Liver (tissue), 8 donors: ENCODE measurements at regions not wholly inside any gene's neighbourhood (a gene's known extent, or its start where the extent isn't known, plus 50 kb on each side); places are given as distances from the start of the nearest gene placed in this dataset.

ENCODE experiments used
- DNase-seq: peaks from one replicate; pipeline ENCODE4 v3.0.0-alpha.2; 2017; ENCODE audit warnings: low spot score
- H3K27ac ChIP-seq, 2 donors: one replicate each; pipeline ENCODE4 v1.7.0; 2013; ENCODE audit warnings: inconsistent platforms in 2 of 2, low read length in 2 of 2, control low read depth in 1 of 2, low read depth in 1 of 2, mild to moderate bottlenecking in 1 of 2
- H3K27me3 ChIP-seq, 4 donors: one replicate each; pipeline versions ENCODE4 v1.6.1 to v1.7.0; 2013; ENCODE audit warnings: low read length in 3 of 4, inconsistent platforms in 1 of 4, mild to moderate bottlenecking in 1 of 4, moderate library complexity in 1 of 4; ENCODE audit not compliant: control insufficient read depth in 4 of 4, insufficient read depth in 4 of 4
- H3K36me3 ChIP-seq, 4 donors: one replicate each; pipeline versions ENCODE4 v1.6.1 to v1.7.0; 2013; ENCODE audit warnings: low read length in 3 of 4, mild to moderate bottlenecking in 3 of 4, low read depth in 1 of 4, moderate library complexity in 1 of 4; ENCODE audit not compliant: control insufficient read depth in 4 of 4, insufficient read depth in 3 of 4
- H3K4me1 ChIP-seq, 4 donors: one replicate each; pipeline versions ENCODE4 v1.6.1 to v1.7.0; 2013; ENCODE audit warnings: low read length in 3 of 4, mild to moderate bottlenecking in 3 of 4, moderate library complexity in 1 of 4; ENCODE audit not compliant: control insufficient read depth in 4 of 4, insufficient read depth in 4 of 4
- H3K4me3 ChIP-seq, 3 donors: one replicate each; pipeline versions ENCODE4 v1.6.1 to v1.7.0; 2013; ENCODE audit warnings: low read length in 3 of 3, control low read depth in 1 of 3, low read depth in 1 of 3, mild to moderate bottlenecking in 1 of 3
- H3K9ac ChIP-seq, 2 donors: one replicate each; pipeline ENCODE4 v1.7.0; 2013; ENCODE audit warnings: low read length in 2 of 2, mild to moderate bottlenecking in 2 of 2, moderate library complexity in 2 of 2, control low read depth in 1 of 2, low read depth in 1 of 2
- H3K9me3 ChIP-seq, 4 donors: one replicate each; pipeline versions ENCODE4 v1.6.1 to v1.7.0; 2013; ENCODE audit warnings: low read length in 3 of 4; ENCODE audit not compliant: control insufficient read depth in 4 of 4
- EGR1 ChIP-seq, 2 donors: IDR thresholded peaks; 2 replicates each; pipeline ENCODE4 v1.6.1; 2016 to 2018; ENCODE audit warnings: antibody characterized with exemption in 2 of 2, low read depth in 2 of 2
- FOXA1 ChIP-seq: IDR thresholded peaks from 2 replicates; pipeline ENCODE4 v1.6.1; 2016; ENCODE audit warnings: antibody characterized with exemption
- FOXA2 ChIP-seq: IDR thresholded peaks from 2 replicates; pipeline ENCODE4 v1.6.1; 2016; ENCODE audit warnings: antibody characterized with exemption
- GABPA ChIP-seq, 2 donors: IDR thresholded peaks in 1 of 2; conservative IDR thresholded peaks in 1 of 2; 2 replicates each; pipeline ENCODE4 v1.6.1; 2016; ENCODE audit warnings: antibody characterized with exemption in 2 of 2, mild to moderate bottlenecking in 1 of 2, moderate library complexity in 1 of 2
- HNF4A ChIP-seq, 2 donors: conservative IDR thresholded peaks; 2 replicates each; pipeline ENCODE4 v1.6.1; 2016; ENCODE audit warnings: antibody characterized with exemption in 2 of 2, mild to moderate bottlenecking in 2 of 2
- JUND ChIP-seq, 2 donors: IDR thresholded peaks; 2 replicates each; pipeline ENCODE4 v1.6.1; 2016; ENCODE audit warnings: antibody characterized with exemption in 2 of 2
- NR2F2 ChIP-seq: IDR thresholded peaks from 2 replicates; pipeline ENCODE4 v1.6.1; 2016; ENCODE audit warnings: antibody characterized with exemption
- RAD21 ChIP-seq, 2 donors: IDR thresholded peaks; 2 replicates each; pipeline ENCODE4 v1.6.1; 2016; ENCODE audit warnings: antibody characterized with exemption in 2 of 2, mild to moderate bottlenecking in 2 of 2
- RXRA ChIP-seq, 2 donors: IDR thresholded peaks; 2 replicates each; pipeline ENCODE4 v1.6.1; 2017 to 2018; ENCODE audit warnings: antibody characterized with exemption in 2 of 2, mild to moderate bottlenecking in 1 of 2
- SP1 ChIP-seq: IDR thresholded peaks from 2 replicates; pipeline ENCODE4 v1.6.1; 2018; ENCODE audit warnings: antibody characterized with exemption, mild to moderate bottlenecking
- WGBS: extraction: QIAGEN DNeasy Blood & Tissue Kit; methylation state at CpG from one replicate; pipeline ENCODE4 v1.1.7; 2013; 5-methylcytosine and 5-hydroxymethylcytosine counted together
- TF ChIP-seq, protein P1 (sequence below): fragments of 150-350 bp; IDR thresholded peaks from 2 replicates; pipeline ENCODE4 v1.5.1; 2017; ENCODE audit warnings: improper control_type of control experiment, low read depth, low read length; ENCODE audit not compliant: missing input control
- TF ChIP-seq, protein P2 (sequence below): IDR thresholded peaks from 2 replicates; pipeline ENCODE4 v1.6.1; 2016; ENCODE audit warnings: antibody characterized with exemption
- TF ChIP-seq, protein P3 (sequence below): IDR thresholded peaks from 2 replicates; pipeline ENCODE4 v1.6.1; 2016; ENCODE audit warnings: antibody characterized with exemption
- TF ChIP-seq, protein P4 (sequence below): IDR thresholded peaks from 2 replicates; pipeline ENCODE4 v1.6.1; 2016; ENCODE audit warnings: antibody characterized with exemption
- TF ChIP-seq, protein P5 (sequence below): IDR thresholded peaks from 2 replicates; pipeline ENCODE4 v1.6.1; 2016; ENCODE audit warnings: antibody characterized with exemption, mild to moderate bottlenecking
- donor health status: healthy.
- donor health status: healthy.
- donor health status: healthy.
- donor health status: healthy.
- donor health status: healthy.

DNA sequence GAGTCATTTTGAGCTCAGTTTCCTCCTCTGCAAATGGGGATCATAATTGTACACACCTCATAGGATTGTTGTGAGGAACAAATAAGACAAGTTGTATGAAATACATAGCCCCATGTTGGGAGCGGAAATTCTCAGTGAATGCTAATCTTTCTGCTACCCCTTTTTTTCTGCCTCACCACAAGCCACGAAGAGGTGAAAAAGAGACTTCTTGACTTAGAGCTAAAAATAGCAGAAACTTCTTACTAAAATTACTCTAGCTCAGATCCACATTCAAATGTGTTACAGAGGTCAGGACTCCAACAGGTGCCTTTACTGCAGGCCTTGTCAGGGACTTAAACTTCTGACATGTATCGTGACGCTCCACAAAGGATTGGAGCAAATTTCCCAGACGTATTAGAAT is 128.5 kb downstream of the MIAT start (continued):
- TF ChIP-seq, protein P1, sequence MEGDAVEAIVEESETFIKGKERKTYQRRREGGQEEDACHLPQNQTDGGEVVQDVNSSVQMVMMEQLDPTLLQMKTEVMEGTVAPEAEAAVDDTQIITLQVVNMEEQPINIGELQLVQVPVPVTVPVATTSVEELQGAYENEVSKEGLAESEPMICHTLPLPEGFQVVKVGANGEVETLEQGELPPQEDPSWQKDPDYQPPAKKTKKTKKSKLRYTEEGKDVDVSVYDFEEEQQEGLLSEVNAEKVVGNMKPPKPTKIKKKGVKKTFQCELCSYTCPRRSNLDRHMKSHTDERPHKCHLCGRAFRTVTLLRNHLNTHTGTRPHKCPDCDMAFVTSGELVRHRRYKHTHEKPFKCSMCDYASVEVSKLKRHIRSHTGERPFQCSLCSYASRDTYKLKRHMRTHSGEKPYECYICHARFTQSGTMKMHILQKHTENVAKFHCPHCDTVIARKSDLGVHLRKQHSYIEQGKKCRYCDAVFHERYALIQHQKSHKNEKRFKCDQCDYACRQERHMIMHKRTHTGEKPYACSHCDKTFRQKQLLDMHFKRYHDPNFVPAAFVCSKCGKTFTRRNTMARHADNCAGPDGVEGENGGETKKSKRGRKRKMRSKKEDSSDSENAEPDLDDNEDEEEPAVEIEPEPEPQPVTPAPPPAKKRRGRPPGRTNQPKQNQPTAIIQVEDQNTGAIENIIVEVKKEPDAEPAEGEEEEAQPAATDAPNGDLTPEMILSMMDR, result no peak
- no peak for TF ChIP-seq GABPA (IDR thresholded peaks at IDR 0.05 in 1 of 2, conservative IDR thresholded peaks at IDR 0.05 in 1 of 2)

DNA sequence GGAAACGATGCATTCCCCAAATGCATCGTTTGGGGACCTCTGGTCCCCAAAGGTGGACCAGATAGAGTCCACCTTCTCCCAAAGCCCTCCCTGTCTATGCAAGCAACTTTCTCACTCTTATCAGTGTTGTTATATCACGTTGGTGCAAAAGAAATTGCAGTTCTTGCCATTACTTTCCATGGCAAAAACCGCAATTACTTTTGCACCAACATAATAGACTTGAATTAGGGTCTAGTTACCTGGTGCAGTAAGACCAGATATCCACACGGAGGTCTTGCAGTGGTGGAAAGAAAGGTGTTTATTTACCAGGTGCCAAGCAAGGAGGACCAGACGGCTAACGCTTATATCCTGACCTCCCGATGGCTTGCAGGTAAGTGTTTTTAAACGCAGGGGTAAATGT is 129.0 kb downstream of the MIAT start:
- no peak for TF ChIP-seq NR2F2
- no peak for TF ChIP-seq RAD21 (IDR thresholded peaks at IDR 0.05)
- TF ChIP-seq, protein P2, sequence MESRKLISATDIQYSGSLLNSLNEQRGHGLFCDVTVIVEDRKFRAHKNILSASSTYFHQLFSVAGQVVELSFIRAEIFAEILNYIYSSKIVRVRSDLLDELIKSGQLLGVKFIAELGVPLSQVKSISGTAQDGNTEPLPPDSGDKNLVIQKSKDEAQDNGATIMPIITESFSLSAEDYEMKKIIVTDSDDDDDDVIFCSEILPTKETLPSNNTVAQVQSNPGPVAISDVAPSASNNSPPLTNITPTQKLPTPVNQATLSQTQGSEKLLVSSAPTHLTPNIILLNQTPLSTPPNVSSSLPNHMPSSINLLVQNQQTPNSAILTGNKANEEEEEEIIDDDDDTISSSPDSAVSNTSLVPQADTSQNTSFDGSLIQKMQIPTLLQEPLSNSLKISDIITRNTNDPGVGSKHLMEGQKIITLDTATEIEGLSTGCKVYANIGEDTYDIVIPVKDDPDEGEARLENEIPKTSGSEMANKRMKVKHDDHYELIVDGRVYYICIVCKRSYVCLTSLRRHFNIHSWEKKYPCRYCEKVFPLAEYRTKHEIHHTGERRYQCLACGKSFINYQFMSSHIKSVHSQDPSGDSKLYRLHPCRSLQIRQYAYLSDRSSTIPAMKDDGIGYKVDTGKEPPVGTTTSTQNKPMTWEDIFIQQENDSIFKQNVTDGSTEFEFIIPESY, result no peak
- TF ChIP-seq RXRA (IDR thresholded peaks at IDR 0.05), result no peak
- TF ChIP-seq SP1, result no peak
- no peak for TF ChIP-seq JUND (IDR thresholded peaks at IDR 0.05)
- TF ChIP-seq, protein P3, sequence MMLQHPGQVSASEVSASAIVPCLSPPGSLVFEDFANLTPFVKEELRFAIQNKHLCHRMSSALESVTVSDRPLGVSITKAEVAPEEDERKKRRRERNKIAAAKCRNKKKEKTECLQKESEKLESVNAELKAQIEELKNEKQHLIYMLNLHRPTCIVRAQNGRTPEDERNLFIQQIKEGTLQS, result no peak
- TF ChIP-seq HNF4A (conservative IDR thresholded peaks at IDR 0.05), result no peak
- Histone ChIP-seq H3K27ac (no peak overlapping the region), H3K4me3 (no peak overlapping the region), H3K4me1 (no peaks in the 10 kb centered on the region), H3K9me3 (no peaks in the 10 kb centered on the region), H3K36me3 (peaks cover 0 to 7% (median 3%) of the 10 kb centered on the region in 4 donors), H3K9ac (no peak overlapping the region), H3K27me3 (no peaks in the 10 kb centered on the region)
- DNase-seq, result no peak
- WGBS, result 92% methylated on average over 9 of the region's 9 CpGs

DNA sequence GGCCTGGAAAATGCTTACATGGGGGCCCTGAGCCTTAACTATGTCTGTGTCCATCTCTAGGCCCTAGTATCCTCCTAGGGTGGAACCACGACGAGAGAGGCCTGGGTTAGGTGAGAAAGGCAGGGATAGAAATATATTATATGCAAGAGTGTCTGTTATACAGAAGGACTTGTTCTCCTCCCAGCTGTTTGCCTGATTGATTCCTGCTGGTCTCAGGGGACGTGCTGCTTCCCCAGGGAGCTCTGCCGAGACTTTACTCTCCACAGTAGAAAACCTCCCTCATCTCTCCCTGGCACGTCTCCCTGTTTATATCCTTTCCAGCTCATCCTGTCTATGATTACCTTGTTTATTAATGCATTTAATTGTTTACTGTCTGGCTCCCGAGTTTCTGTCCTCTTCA is 132.6 kb downstream of the MIAT start:
- Histone ChIP-seq H3K36me3 (peaks cover 0 to 6% (median 4%) of the 10 kb centered on the region in 4 donors), H3K9me3 (no peaks in the 10 kb centered on the region), H3K27me3 (no peaks in the 10 kb centered on the region), H3K4me1 (no peaks in the 10 kb centered on the region), H3K27ac (no peak overlapping the region), H3K9ac (no peak overlapping the region), H3K4me3 (no peak overlapping the region)
- 91% methylated on average over 6 of the region's 6 CpGs for WGBS
- DNase-seq, result no peak
- TF ChIP-seq, protein P4, sequence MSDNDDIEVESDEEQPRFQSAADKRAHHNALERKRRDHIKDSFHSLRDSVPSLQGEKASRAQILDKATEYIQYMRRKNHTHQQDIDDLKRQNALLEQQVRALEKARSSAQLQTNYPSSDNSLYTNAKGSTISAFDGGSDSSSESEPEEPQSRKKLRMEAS, result no peak
- TF ChIP-seq, protein P5, sequence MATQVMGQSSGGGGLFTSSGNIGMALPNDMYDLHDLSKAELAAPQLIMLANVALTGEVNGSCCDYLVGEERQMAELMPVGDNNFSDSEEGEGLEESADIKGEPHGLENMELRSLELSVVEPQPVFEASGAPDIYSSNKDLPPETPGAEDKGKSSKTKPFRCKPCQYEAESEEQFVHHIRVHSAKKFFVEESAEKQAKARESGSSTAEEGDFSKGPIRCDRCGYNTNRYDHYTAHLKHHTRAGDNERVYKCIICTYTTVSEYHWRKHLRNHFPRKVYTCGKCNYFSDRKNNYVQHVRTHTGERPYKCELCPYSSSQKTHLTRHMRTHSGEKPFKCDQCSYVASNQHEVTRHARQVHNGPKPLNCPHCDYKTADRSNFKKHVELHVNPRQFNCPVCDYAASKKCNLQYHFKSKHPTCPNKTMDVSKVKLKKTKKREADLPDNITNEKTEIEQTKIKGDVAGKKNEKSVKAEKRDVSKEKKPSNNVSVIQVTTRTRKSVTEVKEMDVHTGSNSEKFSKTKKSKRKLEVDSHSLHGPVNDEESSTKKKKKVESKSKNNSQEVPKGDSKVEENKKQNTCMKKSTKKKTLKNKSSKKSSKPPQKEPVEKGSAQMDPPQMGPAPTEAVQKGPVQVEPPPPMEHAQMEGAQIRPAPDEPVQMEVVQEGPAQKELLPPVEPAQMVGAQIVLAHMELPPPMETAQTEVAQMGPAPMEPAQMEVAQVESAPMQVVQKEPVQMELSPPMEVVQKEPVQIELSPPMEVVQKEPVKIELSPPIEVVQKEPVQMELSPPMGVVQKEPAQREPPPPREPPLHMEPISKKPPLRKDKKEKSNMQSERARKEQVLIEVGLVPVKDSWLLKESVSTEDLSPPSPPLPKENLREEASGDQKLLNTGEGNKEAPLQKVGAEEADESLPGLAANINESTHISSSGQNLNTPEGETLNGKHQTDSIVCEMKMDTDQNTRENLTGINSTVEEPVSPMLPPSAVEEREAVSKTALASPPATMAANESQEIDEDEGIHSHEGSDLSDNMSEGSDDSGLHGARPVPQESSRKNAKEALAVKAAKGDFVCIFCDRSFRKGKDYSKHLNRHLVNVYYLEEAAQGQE, result no peak
- TF ChIP-seq, protein P2, result no peak
- TF ChIP-seq GABPA (IDR thresholded peaks at IDR 0.05 in 1 of 2, conservative IDR thresholded peaks at IDR 0.05 in 1 of 2) (no peak), FOXA2 (no peak), FOXA1 (no peak), NR2F2 (no peak), EGR1 (IDR thresholded peaks at IDR 0.05; ENCODE audit: low read depth in 2 of 2) (no peak), RXRA (IDR thresholded peaks at IDR 0.05) (no peak)
